Fibroblast of lung (primary cell): ENCODE measurements at regions not wholly inside any gene's neighbourhood (a gene's known extent, or its start where the extent isn't known, plus 50 kb on each side); places are given as distances from the start of the nearest gene placed in this dataset.
"Not testable (repeated sequence)": the region's sequence is repeated elsewhere in the genome, so short reads cannot be mapped to it uniquely, and the experiment has no call there.

Experiments used
- DNase-seq, 2 donors: peaks; one replicate each; pipeline versions ENCODE4 v3.0.0 to v3.0.0-alpha.2; 2010; ENCODE audit warnings: low read depth in 2 of 2
- H2AFZ ChIP-seq: 2 replicates; pipeline ENCODE4 v1.5.1; 2012; ENCODE audit warnings: low read length, control low read depth, inconsistent platforms
- H3K27ac ChIP-seq: 2 replicates; pipeline ENCODE4 v1.5.1; 2011; ENCODE audit warnings: low read length, control low read depth; ENCODE audit not compliant: insufficient read depth
- H3K27me3 ChIP-seq: 2 replicates; pipeline ENCODE4 v1.5.1; 2011; ENCODE audit warnings: mild to moderate bottlenecking, low read length; ENCODE audit not compliant: control insufficient read depth, insufficient read depth
- H3K36me3 ChIP-seq: 2 replicates; pipeline ENCODE4 v1.5.1; 2011; ENCODE audit warnings: low read length; ENCODE audit not compliant: control insufficient read depth, insufficient read depth
- H3K4me1 ChIP-seq: 2 replicates; pipeline ENCODE4 v1.5.1; 2011; ENCODE audit warnings: low read length; ENCODE audit not compliant: control insufficient read depth, insufficient read depth; ENCODE audit errors: extremely low read depth
- H3K4me2 ChIP-seq: 2 replicates; pipeline ENCODE4 v1.5.1; 2011; ENCODE audit warnings: low read length, control low read depth; ENCODE audit not compliant: insufficient read depth; ENCODE audit errors: extremely low read depth
- H3K4me3 ChIP-seq, 4 experiments: fragments of 200-600 bp in 1 of 4; sonication (generic) in 1 of 4; replicated peaks in 1 of 4; 2 replicates each; pipeline ENCODE4 v1.5.1; 2011 to 2016; ENCODE audit warnings: low read length in 4 of 4, low read depth in 3 of 4, mild to moderate bottlenecking in 3 of 4, control low read depth in 2 of 4, inconsistent platforms in 1 of 4, mixed read lengths in 1 of 4; ENCODE audit not compliant: insufficient read depth in 1 of 4; ENCODE audit errors: control extremely low read depth in 1 of 4
- H3K79me2 ChIP-seq: 2 replicates; pipeline ENCODE4 v1.5.1; 2012; ENCODE audit warnings: mild to moderate bottlenecking, low read length, inconsistent platforms; ENCODE audit not compliant: control insufficient read depth, insufficient read depth
- H3K9ac ChIP-seq: 2 replicates; pipeline ENCODE4 v1.5.1; 2011; ENCODE audit warnings: mild to moderate bottlenecking, low read length, control low read depth; ENCODE audit not compliant: insufficient read depth
- H3K9me3 ChIP-seq: 2 replicates; pipeline ENCODE4 v1.5.1; 2012; ENCODE audit warnings: low read depth, low read length; ENCODE audit not compliant: control insufficient read depth, insufficient read depth
- H4K20me1 ChIP-seq: 2 replicates; pipeline ENCODE4 v1.5.1; 2011; ENCODE audit warnings: low read length; ENCODE audit not compliant: control insufficient read depth, insufficient read depth; ENCODE audit errors: extremely low read depth
- CTCF ChIP-seq, 2 donors: IDR thresholded peaks in 1 of 2; conservative IDR thresholded peaks in 1 of 2; 1 replicate in 1 of 2; 2 replicates in 1 of 2; pipeline ENCODE4 v1.5.1; 2011 to 2012; ENCODE audit warnings: low read length in 2 of 2, control low read depth in 1 of 2, inconsistent platforms in 1 of 2, low read depth in 1 of 2, mild to moderate bottlenecking in 1 of 2
- EZH2 ChIP-seq: IDR thresholded peaks from 2 replicates; pipeline ENCODE4 v1.5.1; 2012; ENCODE audit warnings: low read length, control low read depth, mild to moderate bottlenecking; ENCODE audit errors: missing control alignments

- Histone ChIP-seq H3K4me3 (no peak overlapping the region), H4K20me1 (no peaks in the 10 kb centered on the region), H3K4me2 (no peak overlapping the region), H3K4me1 (no peaks in the 10 kb centered on the region), H3K9ac (no peak overlapping the region), H2AFZ (no peak overlapping the region), H3K79me2 (no peaks in the 10 kb centered on the region), H3K27me3 (no peaks in the 10 kb centered on the region), H3K36me3 (no peaks in the 10 kb centered on the region), H3K9me3 (no peaks in the 10 kb centered on the region), H3K27ac (no peak overlapping the region)
- TF ChIP-seq CTCF (conservative IDR thresholded peaks at IDR 0.05 in 1 of 2, IDR thresholded peaks at IDR 0.05 in 1 of 2; ENCODE audit: low read depth in 1 of 2, low read length in 2 of 2) (no peak), EZH2 (no peak)
- no peak for DNase-seq
Measured at GRCh38 chr1:238912148-238912547, 474.2 kb upstream of the CHRM3 start.

GRCh38 chr1:238902752-238903151, 483.6 kb upstream of the CHRM3 start:
- H2AFZ ChIP-seq, H3K9ac ChIP-seq, H3K4me1 ChIP-seq, H3K9me3 ChIP-seq, H3K27me3 ChIP-seq, DNase-seq, H3K27ac ChIP-seq, H3K79me2 ChIP-seq, H3K4me3 ChIP-seq, H3K4me2 ChIP-seq, H4K20me1 ChIP-seq, H3K36me3 ChIP-seq: not testable (repeated sequence)

GRCh38 chr1:238900334-238900865, 486.0 kb upstream of the CHRM3 start:
- H2AFZ ChIP-seq: no peak overlapping the region
- H3K9me3 ChIP-seq: no peaks in the 10 kb centered on the region
- H3K4me1 ChIP-seq: no peaks in the 10 kb centered on the region
- DNase-seq: no peak
- TF ChIP-seq CTCF (conservative IDR thresholded peaks at IDR 0.05 in 1 of 2, IDR thresholded peaks at IDR 0.05 in 1 of 2; ENCODE audit: low read depth in 1 of 2, low read length in 2 of 2): no peak
- no peak for TF ChIP-seq EZH2
- no peaks in the 10 kb centered on the region for H4K20me1 ChIP-seq
- H3K27ac ChIP-seq: no peak overlapping the region
- H3K4me2 ChIP-seq: no peak overlapping the region
- H3K9ac ChIP-seq: no peak overlapping the region
- H3K27me3 ChIP-seq: no peaks in the 10 kb centered on the region
- no peaks in the 10 kb centered on the region for H3K36me3 ChIP-seq
- H3K79me2 ChIP-seq: no peaks in the 10 kb centered on the region
- no peak overlapping the region for H3K4me3 ChIP-seq
